Liver (tissue), 8 donors: ENCODE measurements at regions not wholly inside any gene's neighbourhood (a gene's known extent, or its start where the extent isn't known, plus 50 kb on each side); places are given as distances from the start of the nearest gene placed in this dataset.

Source experiments
- DNase-seq: peaks from one replicate; pipeline ENCODE4 v3.0.0-alpha.2; 2017; ENCODE audit warnings: low spot score
- H3K27ac ChIP-seq, 2 donors: one replicate each; pipeline ENCODE4 v1.7.0; 2013; ENCODE audit warnings: inconsistent platforms in 2 of 2, low read length in 2 of 2, control low read depth in 1 of 2, low read depth in 1 of 2, mild to moderate bottlenecking in 1 of 2
- H3K27me3 ChIP-seq, 4 donors: one replicate each; pipeline versions ENCODE4 v1.6.1 to v1.7.0; 2013; ENCODE audit warnings: low read length in 3 of 4, inconsistent platforms in 1 of 4, mild to moderate bottlenecking in 1 of 4, moderate library complexity in 1 of 4; ENCODE audit not compliant: control insufficient read depth in 4 of 4, insufficient read depth in 4 of 4
- H3K36me3 ChIP-seq, 4 donors: one replicate each; pipeline versions ENCODE4 v1.6.1 to v1.7.0; 2013; ENCODE audit warnings: low read length in 3 of 4, mild to moderate bottlenecking in 3 of 4, low read depth in 1 of 4, moderate library complexity in 1 of 4; ENCODE audit not compliant: control insufficient read depth in 4 of 4, insufficient read depth in 3 of 4
- H3K4me1 ChIP-seq, 4 donors: one replicate each; pipeline versions ENCODE4 v1.6.1 to v1.7.0; 2013; ENCODE audit warnings: low read length in 3 of 4, mild to moderate bottlenecking in 3 of 4, moderate library complexity in 1 of 4; ENCODE audit not compliant: control insufficient read depth in 4 of 4, insufficient read depth in 4 of 4
- H3K4me3 ChIP-seq, 3 donors: one replicate each; pipeline versions ENCODE4 v1.6.1 to v1.7.0; 2013; ENCODE audit warnings: low read length in 3 of 3, control low read depth in 1 of 3, low read depth in 1 of 3, mild to moderate bottlenecking in 1 of 3
- H3K9ac ChIP-seq, 2 donors: one replicate each; pipeline ENCODE4 v1.7.0; 2013; ENCODE audit warnings: low read length in 2 of 2, mild to moderate bottlenecking in 2 of 2, moderate library complexity in 2 of 2, control low read depth in 1 of 2, low read depth in 1 of 2
- H3K9me3 ChIP-seq, 4 donors: one replicate each; pipeline versions ENCODE4 v1.6.1 to v1.7.0; 2013; ENCODE audit warnings: low read length in 3 of 4; ENCODE audit not compliant: control insufficient read depth in 4 of 4
- ATF3 ChIP-seq: IDR thresholded peaks from 2 replicates; pipeline ENCODE4 v1.6.1; 2016; ENCODE audit warnings: antibody characterized with exemption
- CTCF ChIP-seq: fragments of 150-350 bp; IDR thresholded peaks from 2 replicates; pipeline ENCODE4 v1.5.1; 2017; ENCODE audit warnings: improper control_type of control experiment, low read depth, low read length; ENCODE audit not compliant: missing input control
- EGR1 ChIP-seq, 2 donors: IDR thresholded peaks; 2 replicates each; pipeline ENCODE4 v1.6.1; 2016 to 2018; ENCODE audit warnings: antibody characterized with exemption in 2 of 2, low read depth in 2 of 2
- FOXA1 ChIP-seq: IDR thresholded peaks from 2 replicates; pipeline ENCODE4 v1.6.1; 2016; ENCODE audit warnings: antibody characterized with exemption
- FOXA2 ChIP-seq: IDR thresholded peaks from 2 replicates; pipeline ENCODE4 v1.6.1; 2016; ENCODE audit warnings: antibody characterized with exemption
- GABPA ChIP-seq, 2 donors: IDR thresholded peaks in 1 of 2; conservative IDR thresholded peaks in 1 of 2; 2 replicates each; pipeline ENCODE4 v1.6.1; 2016; ENCODE audit warnings: antibody characterized with exemption in 2 of 2, mild to moderate bottlenecking in 1 of 2, moderate library complexity in 1 of 2
- HNF4A ChIP-seq, 2 donors: conservative IDR thresholded peaks; 2 replicates each; pipeline ENCODE4 v1.6.1; 2016; ENCODE audit warnings: antibody characterized with exemption in 2 of 2, mild to moderate bottlenecking in 2 of 2
- HNF4G ChIP-seq: IDR thresholded peaks from 2 replicates; pipeline ENCODE4 v1.6.1; 2016; ENCODE audit warnings: antibody characterized with exemption
- JUND ChIP-seq, 2 donors: IDR thresholded peaks; 2 replicates each; pipeline ENCODE4 v1.6.1; 2016; ENCODE audit warnings: antibody characterized with exemption in 2 of 2
- MAX ChIP-seq: IDR thresholded peaks from 2 replicates; pipeline ENCODE4 v1.6.1; 2016; ENCODE audit warnings: antibody characterized with exemption
- NR2F2 ChIP-seq: IDR thresholded peaks from 2 replicates; pipeline ENCODE4 v1.6.1; 2016; ENCODE audit warnings: antibody characterized with exemption
- RAD21 ChIP-seq, 2 donors: IDR thresholded peaks; 2 replicates each; pipeline ENCODE4 v1.6.1; 2016; ENCODE audit warnings: antibody characterized with exemption in 2 of 2, mild to moderate bottlenecking in 2 of 2
- RXRA ChIP-seq, 2 donors: IDR thresholded peaks; 2 replicates each; pipeline ENCODE4 v1.6.1; 2017 to 2018; ENCODE audit warnings: antibody characterized with exemption in 2 of 2, mild to moderate bottlenecking in 1 of 2
- SP1 ChIP-seq: IDR thresholded peaks from 2 replicates; pipeline ENCODE4 v1.6.1; 2018; ENCODE audit warnings: antibody characterized with exemption, mild to moderate bottlenecking
- TAF1 ChIP-seq: conservative IDR thresholded peaks from 2 replicates; pipeline ENCODE4 v1.6.1; 2016; ENCODE audit warnings: antibody characterized with exemption, mild to moderate bottlenecking
- YY1 ChIP-seq: IDR thresholded peaks from 2 replicates; pipeline ENCODE4 v1.6.1; 2016; ENCODE audit warnings: antibody characterized with exemption, mild to moderate bottlenecking
- ZBTB33 ChIP-seq: IDR thresholded peaks from 2 replicates; pipeline ENCODE4 v1.6.1; 2016; ENCODE audit warnings: antibody characterized with exemption
- WGBS: extraction: QIAGEN DNeasy Blood & Tissue Kit; methylation state at CpG from one replicate; pipeline ENCODE4 v1.1.7; 2013; 5-methylcytosine and 5-hydroxymethylcytosine counted together
- TF ChIP-seq, protein P1 (sequence below): IDR thresholded peaks from 2 replicates; pipeline ENCODE4 v1.6.1; 2016; ENCODE audit warnings: antibody characterized with exemption, mild to moderate bottlenecking
- donor health status: healthy.
- donor health status: healthy.
- donor health status: healthy.
- donor health status: healthy.
- donor health status: healthy.

DNA sequence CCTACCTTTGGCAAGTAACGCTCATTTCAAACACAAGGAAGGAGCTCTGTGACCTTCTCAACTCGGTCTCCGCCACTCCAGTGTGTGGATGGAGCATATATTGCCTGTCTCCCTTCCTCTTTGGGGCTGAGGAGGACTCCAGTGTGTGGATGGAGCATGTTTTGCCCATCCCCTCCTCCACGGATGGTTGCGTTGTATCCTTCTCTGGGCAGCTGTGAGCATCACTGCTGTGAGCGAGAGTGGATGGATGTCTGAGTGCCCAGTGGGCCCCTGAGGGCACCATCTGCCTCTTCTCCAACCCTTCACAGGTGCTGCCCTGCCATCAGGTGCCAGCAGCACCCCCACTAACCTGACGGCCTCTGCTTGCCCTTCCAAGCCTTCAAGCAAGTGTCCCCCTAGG is 186.2 kb downstream of the TEX29 start:
- no peak for TF ChIP-seq YY1
- TF ChIP-seq HNF4G: no peak
- no peak overlapping the region for H3K9ac ChIP-seq
- no peak for DNase-seq
- H3K36me3 ChIP-seq: no peaks in the 10 kb centered on the region
- WGBS: 84% methylated on average over 7 of the region's 7 CpGs
- no peaks in the 10 kb centered on the region for H3K27me3 ChIP-seq
- no peaks in the 10 kb centered on the region for H3K9me3 ChIP-seq
- H3K4me1 ChIP-seq: peaks cover 0 to 4% (median 1%) of the 10 kb centered on the region in 4 donors
- no peak overlapping the region for H3K27ac ChIP-seq
- H3K4me3 ChIP-seq: no peak overlapping the region

GRCh38 chr13:111508164-111508870 is 187.9 kb downstream of the TEX29 start:
- H3K36me3 ChIP-seq: no peaks in the 10 kb centered on the region
- TF ChIP-seq GABPA (IDR thresholded peaks at IDR 0.05 in 1 of 2, conservative IDR thresholded peaks at IDR 0.05 in 1 of 2): no peak
- no peak for TF ChIP-seq MAX
- no peak for TF ChIP-seq RAD21 (IDR thresholded peaks at IDR 0.05)
- no peak for TF ChIP-seq HNF4G
- TF ChIP-seq HNF4A (conservative IDR thresholded peaks at IDR 0.05): no peak
- TF ChIP-seq EGR1 (IDR thresholded peaks at IDR 0.05; ENCODE audit: low read depth in 2 of 2): no peak
- TF ChIP-seq FOXA1: no peak
- TF ChIP-seq SP1: no peak
- TF ChIP-seq CTCF: no peak
- no peak for TF ChIP-seq YY1
- TF ChIP-seq, protein P1, sequence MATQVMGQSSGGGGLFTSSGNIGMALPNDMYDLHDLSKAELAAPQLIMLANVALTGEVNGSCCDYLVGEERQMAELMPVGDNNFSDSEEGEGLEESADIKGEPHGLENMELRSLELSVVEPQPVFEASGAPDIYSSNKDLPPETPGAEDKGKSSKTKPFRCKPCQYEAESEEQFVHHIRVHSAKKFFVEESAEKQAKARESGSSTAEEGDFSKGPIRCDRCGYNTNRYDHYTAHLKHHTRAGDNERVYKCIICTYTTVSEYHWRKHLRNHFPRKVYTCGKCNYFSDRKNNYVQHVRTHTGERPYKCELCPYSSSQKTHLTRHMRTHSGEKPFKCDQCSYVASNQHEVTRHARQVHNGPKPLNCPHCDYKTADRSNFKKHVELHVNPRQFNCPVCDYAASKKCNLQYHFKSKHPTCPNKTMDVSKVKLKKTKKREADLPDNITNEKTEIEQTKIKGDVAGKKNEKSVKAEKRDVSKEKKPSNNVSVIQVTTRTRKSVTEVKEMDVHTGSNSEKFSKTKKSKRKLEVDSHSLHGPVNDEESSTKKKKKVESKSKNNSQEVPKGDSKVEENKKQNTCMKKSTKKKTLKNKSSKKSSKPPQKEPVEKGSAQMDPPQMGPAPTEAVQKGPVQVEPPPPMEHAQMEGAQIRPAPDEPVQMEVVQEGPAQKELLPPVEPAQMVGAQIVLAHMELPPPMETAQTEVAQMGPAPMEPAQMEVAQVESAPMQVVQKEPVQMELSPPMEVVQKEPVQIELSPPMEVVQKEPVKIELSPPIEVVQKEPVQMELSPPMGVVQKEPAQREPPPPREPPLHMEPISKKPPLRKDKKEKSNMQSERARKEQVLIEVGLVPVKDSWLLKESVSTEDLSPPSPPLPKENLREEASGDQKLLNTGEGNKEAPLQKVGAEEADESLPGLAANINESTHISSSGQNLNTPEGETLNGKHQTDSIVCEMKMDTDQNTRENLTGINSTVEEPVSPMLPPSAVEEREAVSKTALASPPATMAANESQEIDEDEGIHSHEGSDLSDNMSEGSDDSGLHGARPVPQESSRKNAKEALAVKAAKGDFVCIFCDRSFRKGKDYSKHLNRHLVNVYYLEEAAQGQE: no peak
- TF ChIP-seq JUND (IDR thresholded peaks at IDR 0.05): no peak
- TF ChIP-seq FOXA2: no peak
- no peak for TF ChIP-seq ZBTB33
- no peak for TF ChIP-seq RXRA (IDR thresholded peaks at IDR 0.05)
- no peak for TF ChIP-seq NR2F2
- no peak for TF ChIP-seq TAF1
- TF ChIP-seq ATF3: no peak
- no peaks in the 10 kb centered on the region for H3K27me3 ChIP-seq
- no peak for DNase-seq
- no peaks in the 10 kb centered on the region for H3K4me1 ChIP-seq
- 82% methylated on average over 21 of the region's 21 CpGs for whole genome bisulfite sequencing
- no peak overlapping the region for H3K9ac ChIP-seq
- no peak overlapping the region for H3K4me3 ChIP-seq
- H3K9me3 ChIP-seq: no peaks in the 10 kb centered on the region
- H3K27ac ChIP-seq: no peak overlapping the region
